Stimulated activated CD4-positive, alpha-beta T cell treated with anti-CD3 and anti-CD28 coated beads, Interleukin-12 subunit alpha, Interleukin-12 subunit beta, amount 100 ng/mL, for 4 hours (primary cell): ENCODE measurements at regions not wholly inside any gene's neighbourhood (a gene's known extent, or its start where the extent isn't known, plus 50 kb on each side); places are given as distances from the start of the nearest gene placed in this dataset.
"Not testable (repeated sequence)": the region's sequence is repeated elsewhere in the genome, so short reads cannot be mapped to it uniquely, and the experiment has no call there.

Experiments used
- DNase-seq: peaks from one replicate; pipeline ENCODE4 v3.0.0-alpha.2; 2020

DNA sequence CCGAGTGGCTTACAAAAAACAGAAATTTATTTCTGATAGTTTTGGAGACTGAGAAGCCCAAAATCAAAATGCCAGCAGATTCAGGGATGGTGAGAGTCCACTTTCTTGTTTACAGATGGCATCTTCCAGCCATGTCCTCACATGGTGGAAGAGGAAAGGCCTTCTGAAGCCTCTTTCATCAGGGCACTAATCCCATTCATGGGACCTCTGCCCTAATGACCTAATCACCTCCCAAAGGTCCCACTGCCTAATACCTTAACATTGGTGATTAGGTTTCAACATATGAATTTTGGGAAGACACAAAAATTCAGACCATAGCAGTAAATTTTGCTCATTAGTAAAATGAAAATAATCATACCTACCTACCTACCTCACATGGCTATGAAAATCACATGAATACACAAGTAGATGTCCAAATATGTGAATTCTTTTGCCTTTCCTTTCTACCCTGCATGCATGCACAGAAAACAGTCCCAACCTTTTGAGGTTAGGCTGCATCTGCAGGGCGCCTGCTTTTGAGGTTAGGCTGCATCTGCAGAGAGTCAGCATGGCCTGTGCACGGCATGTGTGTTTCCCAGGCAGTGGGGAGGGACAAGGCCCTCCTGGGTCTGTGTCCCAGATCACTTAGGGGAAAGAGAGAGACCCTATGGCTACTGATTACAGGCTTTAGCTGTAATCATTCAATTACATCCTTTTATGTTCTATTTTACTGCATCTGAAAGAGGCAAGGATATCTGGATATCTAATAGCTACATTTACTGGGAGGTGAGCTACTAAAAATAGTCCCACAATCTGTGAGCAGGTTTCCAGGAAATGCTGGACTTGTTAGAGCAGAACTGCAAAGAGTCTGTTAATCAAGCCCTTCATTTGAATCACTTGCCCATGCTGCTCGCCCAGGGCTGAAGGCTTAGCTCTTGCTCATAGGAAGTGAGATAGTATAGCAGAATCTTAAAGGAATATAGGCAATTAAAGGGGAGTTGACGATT, 497.7 kb upstream of the MARCKS start:
- no peak for DNase-seq

DNA sequence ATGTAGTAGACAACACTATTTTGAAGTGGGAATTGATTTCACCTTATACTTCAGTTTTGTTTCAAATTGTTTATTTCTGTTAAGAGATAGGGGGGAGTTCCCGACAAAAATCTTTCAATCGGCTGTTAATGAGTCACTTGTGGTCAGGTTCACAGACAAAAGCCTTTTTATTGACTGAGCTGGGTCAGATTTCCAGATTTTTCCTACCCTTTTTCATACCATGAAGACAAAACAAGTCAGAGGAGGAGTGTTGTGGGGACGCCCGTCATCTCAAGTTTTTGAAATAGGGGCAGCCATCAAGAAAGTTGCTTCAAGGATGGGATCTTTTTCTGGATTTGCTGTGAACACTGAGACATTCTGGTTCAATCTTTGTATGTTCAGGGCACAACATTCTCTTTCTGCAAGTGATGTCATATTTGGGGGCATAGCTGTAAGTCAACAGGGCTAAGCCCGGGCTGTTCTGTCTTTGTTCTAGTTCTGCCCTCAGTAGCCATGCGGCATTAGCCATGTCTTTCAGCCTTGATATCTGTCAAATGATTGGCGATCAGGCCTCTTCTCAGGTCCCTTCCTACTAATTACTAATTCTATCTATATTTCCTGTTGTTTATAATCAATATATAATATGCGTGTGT, 496.0 kb upstream of the MARCKS start:
- no peak for DNase-seq

- no peak for DNase-seq
Observed at GRCh38 chr6:113362301-113363047, 494.7 kb upstream of the MARCKS start.

DNA sequence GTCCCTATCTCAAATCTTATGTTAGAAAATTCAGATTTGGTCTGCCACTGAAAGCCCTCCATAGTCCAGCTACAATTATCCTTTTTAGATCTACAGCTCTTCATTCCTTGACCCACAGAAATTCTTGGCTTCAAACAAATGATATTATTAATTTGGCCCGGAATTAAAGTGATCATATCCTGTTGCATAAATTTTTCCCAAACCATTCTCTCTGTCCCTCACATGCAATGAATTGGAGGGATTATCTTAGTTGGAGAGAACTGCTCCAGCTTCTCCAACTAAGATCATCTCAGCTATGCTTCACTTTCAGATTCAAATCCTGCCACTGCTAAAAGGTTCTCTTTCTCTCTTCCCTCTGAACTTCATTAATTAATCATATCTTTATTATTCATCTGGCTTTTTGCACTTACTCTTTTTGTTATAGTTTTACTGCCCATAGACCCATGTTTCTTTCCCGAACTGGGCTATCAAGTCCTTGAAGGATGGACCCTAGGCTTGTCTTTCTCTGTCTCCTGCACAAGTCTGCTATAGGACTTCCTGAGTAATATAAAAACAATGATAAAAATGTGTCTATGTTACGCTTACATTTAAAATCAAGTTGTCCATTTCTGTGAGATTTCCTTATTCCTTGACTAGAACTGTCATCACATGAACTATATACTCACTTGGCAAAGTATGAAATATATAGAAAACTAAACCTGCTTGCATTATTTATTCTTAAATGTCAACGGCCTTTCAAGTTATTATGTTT, 493.9 kb upstream of the MARCKS start:
- no peak for DNase-seq

- DNase-seq = no peak
Observed at GRCh38 chr6:113363866-113364265, 493.3 kb upstream of the MARCKS start.

- no peak for DNase-seq
Observed at GRCh38 chr6:113364766-113365165, 492.4 kb upstream of the MARCKS start.

DNA sequence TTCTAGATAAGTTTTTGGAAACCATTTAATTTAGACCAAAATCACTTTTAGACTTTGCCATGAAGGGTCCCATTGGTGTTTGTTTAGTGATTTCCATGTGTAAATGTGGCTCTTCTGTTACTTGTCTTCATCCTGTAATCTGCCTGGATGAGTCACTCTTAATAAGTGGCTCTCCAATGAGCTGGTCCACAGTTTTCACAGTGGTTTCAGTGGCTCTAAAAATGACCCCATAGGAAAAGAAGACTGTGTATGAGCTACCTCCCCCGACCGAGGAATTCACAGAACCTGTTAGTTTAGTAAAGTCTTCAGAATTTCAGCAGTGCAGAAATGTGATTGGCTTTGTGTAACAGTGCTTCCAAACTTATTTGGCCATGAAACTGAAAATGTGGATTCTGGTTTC, 492.0 kb upstream of the MARCKS start:
- DNase-seq = no peak

- no peak for DNase-seq
Observed at GRCh38 chr6:113366505-113366904, 490.6 kb upstream of the MARCKS start.

DNA sequence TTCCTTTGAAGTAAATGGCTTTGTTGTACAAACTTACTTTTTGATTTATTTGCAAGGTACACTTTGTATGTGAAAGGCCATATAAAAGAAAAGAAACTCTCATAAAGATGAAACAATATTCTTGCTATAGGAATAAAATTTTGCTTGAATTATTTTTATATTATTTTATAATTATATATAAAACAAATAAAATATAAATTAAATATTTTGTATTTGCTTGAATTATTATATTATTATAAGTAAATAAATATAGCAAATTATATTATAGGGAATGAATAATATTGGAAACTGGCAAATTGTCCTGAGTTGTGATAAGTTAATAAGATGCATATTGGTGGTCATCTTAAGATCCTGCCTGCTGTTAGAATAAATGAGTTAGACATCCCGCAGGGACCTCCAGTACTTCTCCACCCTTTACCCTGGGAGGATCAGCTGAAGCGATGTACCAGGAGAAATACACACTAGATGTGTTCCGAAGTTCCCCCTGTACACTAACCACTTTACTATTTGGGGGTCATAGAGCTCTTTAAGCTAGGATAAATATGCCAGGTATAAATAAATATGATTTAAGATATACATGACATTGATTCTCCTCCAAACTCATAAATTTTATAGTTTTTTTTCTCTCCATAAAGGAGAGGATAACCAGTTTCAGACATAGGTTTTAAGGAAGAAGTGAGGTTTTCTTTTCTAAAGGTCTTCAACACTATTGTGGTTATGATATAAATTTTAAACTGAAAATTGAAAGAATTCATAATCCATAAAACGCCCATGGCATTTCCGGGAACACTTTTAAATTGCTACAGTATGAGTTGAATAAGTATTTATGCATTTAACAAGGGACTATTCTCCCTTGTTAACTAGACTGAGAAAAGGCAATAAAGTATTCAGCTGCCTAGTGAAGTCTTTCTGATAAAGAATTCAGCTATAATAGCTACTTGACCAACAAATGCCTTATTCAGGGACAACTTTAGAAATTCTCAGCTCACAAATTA, 486.3 kb upstream of the MARCKS start:
- no peak for DNase-seq

DNA sequence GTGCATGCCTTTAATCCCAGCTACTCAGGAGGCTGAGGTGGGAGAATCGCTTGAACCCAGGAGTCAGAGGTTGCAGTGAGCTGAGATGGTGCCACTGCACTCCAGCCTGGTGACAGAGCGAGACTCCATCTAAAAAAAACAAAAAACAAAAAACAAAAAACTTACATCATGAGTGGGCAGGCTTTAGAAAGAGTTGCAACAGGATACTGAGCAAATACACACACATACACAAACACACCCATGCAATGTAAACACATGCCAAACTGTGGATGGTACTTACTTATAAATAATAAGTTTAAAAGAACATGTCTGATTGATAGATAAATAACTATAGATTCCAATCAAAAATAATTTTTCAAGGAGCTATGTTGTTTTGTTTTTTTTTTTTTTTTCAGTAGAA, 481.7 kb upstream of the MARCKS start:
- DNase-seq = not testable (repeated sequence)

- DNase-seq = no peak
Observed at GRCh38 chr6:113375950-113376846, 480.9 kb upstream of the MARCKS start.

DNA sequence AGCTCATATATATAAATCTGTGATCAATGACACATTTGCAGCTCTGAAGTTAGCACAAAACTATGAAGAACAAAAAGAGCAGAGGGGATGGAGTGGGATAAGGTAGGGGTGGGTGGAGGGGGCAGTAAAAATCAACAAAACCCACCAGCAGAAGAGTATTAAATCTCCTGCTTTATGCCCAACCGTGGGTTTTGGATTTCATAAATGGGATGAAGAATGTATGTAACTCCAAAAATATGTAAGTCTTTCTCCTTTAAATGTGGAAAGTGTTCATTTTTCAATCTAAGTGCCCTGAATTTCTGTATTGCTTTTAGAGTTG, 480.3 kb upstream of the MARCKS start:
- DNase-seq = no peak

GRCh38 chr6:113377362-113377942, 479.7 kb upstream of the MARCKS start:
- no peak for DNase-seq

DNA sequence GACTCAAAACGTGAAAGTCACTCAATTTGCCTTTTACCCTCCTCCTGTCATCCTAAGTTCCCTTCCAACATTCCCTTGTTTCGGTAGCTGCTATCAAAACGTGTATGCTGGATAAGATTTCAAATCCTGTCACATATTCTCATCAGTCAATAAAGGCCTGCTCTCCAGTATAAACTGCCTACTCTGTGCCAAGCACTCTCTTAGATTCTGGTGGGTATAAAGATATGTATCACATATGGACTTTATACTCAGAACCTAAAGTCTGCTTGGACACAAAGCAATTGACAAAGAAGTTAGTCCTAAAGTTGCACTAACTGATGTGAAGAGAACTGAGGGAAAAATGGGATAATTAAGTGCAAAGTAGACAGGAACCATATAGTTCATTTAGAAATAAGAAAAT, 476.6 kb upstream of the MARCKS start:
- no peak for DNase-seq

DNA sequence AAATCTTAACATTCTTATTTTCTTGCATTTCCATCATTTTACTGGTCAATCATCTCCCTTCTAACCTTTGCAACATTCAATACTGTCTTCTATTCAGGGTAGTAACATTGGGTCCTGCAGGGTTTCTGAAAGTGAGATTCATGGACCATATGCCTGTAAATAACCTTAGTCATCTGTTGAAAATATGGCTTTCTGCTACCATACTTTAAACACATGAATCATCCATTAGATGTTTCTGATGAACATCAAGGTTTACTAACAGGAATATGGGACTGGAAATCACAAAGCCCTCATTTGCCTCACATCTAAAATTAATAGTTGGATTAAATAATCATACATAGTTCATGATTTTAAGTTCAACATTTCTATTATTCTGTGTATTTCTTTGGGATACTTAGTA, 475.9 kb upstream of the MARCKS start:
- no peak for DNase-seq

- no peak for DNase-seq
Observed at GRCh38 chr6:113381959-113382358, 475.2 kb upstream of the MARCKS start.

DNA sequence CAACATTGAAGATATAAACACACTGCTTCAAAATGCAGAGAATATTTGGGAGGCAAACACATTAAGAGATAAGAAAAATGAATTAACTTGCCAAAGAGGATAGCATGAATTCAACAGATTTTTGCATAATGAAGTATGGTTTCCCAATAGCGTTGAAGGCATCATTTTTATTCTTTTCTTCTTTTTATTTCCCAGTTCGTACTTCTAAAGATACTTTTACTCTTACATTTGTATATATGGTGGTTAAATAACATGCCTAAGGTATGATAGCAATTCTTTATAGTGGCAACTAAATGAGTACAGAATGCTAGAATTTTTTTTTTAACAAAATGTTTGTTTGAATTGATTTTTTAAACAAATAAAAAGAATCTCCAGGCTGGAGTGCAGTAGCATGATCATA, 473.4 kb upstream of the MARCKS start:
- DNase-seq = no peak

- no peak for DNase-seq
Observed at GRCh38 chr6:113385020-113385431, 472.1 kb upstream of the MARCKS start.

- DNase-seq = no peak
Observed at GRCh38 chr6:113388996-113389395, 468.1 kb upstream of the MARCKS start.

DNA sequence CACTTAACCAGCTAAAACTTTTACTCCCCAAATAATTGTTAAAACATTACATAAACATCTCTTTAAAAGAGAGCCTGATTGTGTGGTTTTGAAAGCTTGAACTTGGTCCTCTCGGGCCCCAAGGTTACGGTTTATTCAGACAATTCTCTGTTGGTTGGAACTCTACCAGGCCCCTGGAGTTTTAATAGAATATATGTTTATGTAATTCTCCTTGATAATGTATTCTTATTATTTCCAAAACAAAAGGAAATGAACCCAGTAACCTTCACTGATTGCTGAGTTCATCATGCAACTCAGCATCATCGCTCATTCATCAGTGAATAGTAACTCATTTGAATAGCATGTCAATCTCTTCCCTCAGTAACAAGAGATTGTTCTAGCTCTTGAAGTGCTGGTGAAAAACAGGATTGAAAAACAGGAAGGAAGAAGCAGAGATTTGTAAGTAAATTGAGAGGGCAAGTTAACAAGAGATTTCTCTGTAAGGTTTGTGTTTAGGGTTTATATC, 464.5 kb upstream of the MARCKS start:
- DNase-seq = no peak
